Right renal pelvis (tissue), 4 donors: ENCODE measurements at regions not wholly inside any gene's neighbourhood (a gene's known extent, or its start where the extent isn't known, plus 50 kb on each side); places are given as distances from the start of the nearest gene placed in this dataset.
A peak's percentile ranks its signal among the peaks of the same experiment; 100 is the strongest.
"Not testable (repeated sequence)": the region's sequence is repeated elsewhere in the genome, so short reads cannot be mapped to it uniquely, and the experiment has no call there.

Source experiments
- DNase-seq, 4 donors: peaks; one replicate each; pipeline ENCODE4 v3.0.0-alpha.2; 2013; ENCODE audit warnings: low read depth in 4 of 4, low spot score in 3 of 4, missing footprints in 1 of 4

DNA sequence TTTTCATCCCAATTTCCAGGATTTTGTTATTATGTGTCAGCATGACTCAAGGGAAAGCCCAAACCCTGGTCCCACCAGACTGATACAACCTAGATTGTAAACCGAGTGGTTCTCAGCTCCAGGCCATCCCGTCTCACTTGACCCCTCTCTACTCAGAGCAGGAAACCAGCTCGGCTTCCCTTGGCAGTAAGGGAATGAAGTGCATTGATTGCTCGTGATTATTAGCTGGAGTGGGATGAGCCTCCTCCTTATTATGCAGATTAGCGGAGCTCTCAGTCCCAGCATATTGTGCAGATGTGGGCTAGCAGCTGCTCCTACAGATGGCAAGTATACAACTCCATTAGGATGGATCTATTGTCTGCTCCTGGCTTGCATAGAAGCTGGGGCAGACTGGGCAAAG lies 167.6 kb downstream of the LNPK start:
- DNase-seq: no peak

DNA sequence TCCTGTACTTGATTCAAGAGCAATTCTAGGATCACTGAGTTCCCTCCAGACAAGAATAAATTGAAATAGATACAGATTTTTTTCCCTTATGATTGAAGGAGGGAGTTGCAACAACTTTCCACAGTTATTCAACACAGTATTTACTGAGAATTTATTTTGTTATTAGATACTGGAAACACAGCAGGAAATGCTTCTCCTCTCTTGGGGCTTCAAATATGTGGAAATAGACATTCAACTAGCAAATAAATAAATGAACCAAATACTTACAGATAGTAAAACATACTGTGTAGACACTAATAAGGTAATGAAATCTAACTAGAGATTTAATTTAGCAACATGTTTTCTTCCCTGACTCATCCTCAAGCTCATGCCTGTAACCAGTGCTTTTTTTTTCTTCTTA lies 169.2 kb downstream of the LNPK start:
- DNase-seq: no peak

- no peak for DNase-seq
Observed at GRCh38 chr2:175829741-175830140, 172.3 kb downstream of the LNPK start.

DNA sequence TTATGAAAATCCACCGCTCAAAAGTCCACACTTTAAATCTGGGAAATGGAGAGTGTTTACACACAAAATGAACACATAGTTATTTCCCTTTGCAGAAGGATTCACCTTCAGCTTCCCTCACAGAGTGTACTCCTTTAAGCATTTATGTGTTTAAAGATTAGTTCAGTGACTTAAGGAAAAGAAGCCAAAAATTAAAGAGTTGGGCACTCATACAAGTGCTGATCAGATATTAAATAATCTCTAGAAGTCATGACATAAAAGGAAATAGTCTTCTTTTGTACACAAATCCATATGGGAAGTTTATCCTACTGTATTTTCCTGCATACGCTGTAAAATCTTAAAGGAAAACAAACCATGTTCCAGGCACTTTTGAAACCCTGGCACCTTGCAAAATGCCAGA lies 174.2 kb downstream of the LNPK start:
- no peak for DNase-seq

GRCh38 chr2:175824243-175824642 lies 177.8 kb downstream of the LNPK start:
- DNase-seq: no peak

DNA sequence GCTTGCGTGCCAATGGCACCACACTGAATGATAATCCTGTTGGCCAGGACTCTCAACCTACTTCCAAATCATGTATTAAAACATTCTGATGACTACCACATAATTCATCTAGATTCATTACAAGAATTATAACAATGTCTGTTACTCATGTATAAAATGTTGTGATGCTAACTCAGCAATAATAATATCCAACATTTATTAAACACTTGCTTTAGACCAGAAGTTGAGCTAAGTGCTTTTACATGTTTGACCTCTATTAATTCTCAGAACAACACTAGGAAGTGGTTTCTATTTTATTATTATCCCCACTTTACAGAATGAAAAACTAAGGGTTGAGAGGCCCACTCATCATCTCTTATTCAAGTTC lies 178.4 kb downstream of the LNPK start:
- no peak for DNase-seq

- no peak for DNase-seq
Observed at GRCh38 chr2:175823002-175823706, 178.9 kb downstream of the LNPK start.

DNA sequence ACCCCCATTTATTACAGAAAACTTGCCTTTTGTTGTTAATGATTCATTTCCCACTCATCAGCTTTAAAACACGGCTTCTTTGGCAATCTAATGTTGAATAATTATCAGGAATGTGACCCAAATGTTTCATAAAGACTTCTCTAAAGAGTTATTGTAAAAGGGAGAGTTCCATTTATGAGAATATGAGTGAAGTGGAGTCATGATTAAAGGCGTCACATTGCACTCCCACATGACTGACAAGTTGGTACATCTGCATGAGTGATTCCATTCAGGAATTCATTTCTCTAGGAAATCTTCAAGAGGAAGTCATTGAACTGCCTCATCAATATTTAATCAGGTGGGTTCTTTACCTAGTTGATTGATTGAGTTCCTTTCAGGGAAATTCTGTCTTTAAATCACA lies 184.8 kb downstream of the LNPK start:
- no peak for DNase-seq

- no peak for DNase-seq
Observed at GRCh38 chr2:175815537-175815936, 186.5 kb downstream of the LNPK start.

GRCh38 chr2:175811971-175812370 lies 190.1 kb downstream of the LNPK start:
- no peak for DNase-seq

DNA sequence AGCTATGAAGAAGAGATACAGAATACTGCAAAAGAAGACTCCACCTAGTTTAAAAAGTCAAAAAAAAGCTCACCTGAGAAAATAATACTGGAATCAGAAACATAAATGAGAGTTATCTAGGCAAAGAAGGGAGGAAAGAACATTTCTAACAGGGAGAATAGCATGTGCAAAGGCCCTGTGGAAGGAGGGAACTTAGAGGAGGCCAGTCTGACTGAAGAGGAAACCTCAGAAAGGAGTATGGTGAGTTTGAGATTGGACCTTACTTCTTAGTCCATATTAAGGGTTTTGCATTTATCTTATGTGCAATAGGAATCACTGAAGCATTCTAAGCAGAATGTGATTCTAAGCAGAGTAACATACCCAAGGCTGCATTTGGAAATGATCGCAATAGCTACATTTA lies 193.2 kb downstream of the LNPK start:
- no peak for DNase-seq

DNA sequence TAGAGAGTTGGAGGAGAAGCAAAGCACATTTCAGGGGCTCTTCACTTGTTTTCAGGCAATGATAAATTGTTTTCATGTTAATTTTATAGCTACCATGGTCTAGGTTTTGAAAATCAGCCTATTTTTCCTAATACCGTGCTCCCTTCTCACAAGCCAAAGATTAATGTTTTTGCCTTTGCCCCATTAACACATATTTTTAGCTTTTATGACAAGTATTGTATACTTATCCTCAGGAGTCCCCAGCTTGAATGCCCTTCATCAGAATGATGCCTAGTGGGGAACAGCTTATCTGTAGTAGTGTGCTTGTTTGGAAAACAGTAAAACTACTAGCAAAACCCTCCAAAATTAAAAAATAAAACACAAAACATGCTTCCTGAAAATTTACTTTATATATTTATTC lies 194.0 kb downstream of the LNPK start:
- no peak for DNase-seq

DNA sequence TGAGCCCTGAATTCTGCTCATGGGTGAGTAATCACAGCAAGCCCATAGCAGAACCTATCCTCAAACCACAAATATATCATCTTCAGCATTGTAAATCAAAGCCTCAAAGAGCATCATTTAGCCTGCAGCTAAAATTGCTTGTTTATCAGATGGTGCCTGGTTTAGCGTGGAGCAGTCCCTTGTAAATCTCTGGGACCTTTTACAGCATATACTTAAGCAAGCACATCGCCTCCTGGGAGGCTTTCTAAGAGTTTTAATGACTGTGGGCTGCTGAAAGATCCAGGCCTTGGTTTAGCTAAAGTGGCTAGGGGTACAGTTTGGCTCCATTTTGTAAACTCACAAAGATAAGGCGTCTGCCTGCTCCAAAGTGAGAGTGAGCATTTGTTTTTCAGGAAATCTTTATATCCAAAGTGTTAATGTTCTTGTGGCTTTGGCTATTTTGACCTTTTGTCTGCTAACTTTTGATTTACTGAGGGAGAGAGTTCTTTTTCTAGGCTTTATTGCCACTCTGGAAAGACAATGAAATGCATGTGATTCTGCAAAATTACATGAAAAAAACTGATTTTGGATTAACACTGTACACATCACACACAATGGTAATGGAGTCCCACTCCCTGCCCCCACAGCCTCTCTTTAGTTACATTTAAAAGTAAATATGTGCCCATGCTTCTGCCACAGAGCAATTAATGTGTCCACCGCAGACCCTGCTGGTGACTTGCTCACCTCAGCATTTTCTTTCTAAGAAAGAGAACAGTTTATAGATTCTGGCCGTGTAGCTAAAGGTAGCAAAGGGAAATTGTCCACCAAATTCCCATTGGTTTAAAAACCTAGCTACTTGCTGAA lies 194.8 kb downstream of the LNPK start:
- peak in 1 of 4 donors; percentile 13 for DNase-seq

GRCh38 chr2:175806570-175806969 lies 195.5 kb downstream of the LNPK start:
- no peak for DNase-seq

DNA sequence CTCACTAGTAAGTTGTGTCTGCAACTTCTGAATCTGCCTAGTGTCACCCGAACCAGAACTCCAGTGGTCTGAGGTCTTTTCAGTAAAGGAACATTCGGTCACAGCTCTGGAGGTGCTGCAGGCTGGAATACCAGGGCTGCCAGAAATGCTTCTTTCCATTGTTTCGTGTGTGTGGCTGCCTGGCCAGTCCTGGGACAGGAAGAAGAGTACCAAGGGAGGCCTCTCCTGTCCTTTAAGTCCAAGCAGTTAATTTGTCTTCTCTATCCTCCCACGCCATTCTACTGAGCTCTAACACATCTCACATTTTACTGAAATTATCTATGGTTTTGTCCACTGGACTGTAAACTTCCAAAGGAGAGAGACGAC lies 196.0 kb downstream of the LNPK start:
- DNase-seq: no peak

- no peak for DNase-seq
Observed at GRCh38 chr2:175805442-175806124, 196.5 kb downstream of the LNPK start.

- DNase-seq: no peak
Observed at GRCh38 chr2:175804122-175804521, 197.9 kb downstream of the LNPK start.

- DNase-seq: not testable (repeated sequence)
Observed at GRCh38 chr2:175796422-175796821, 205.6 kb downstream of the LNPK start.

GRCh38 chr2:175793648-175794047 lies 208.4 kb downstream of the LNPK start:
- no peak for DNase-seq

GRCh38 chr2:175792881-175793280 lies 209.2 kb downstream of the LNPK start:
- no peak for DNase-seq

DNA sequence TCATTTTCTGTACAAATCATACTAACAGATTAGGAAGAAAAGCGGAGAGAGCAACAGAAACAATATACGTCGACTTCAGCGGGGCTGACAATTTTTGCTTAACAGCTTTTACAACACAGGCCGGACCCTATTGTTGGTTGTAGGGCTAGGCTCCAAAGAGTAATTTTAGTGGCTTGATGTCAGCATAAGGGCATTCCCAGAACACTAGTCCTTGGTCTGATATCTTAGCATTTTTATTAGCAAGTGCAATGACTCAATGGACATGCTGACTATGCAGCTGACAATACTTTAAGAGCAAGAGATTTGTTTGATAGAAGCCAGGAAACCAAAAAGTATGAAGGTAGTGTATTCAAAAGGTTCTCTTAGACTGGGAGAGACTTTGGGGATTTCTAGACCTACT lies 209.9 kb downstream of the LNPK start:
- no peak for DNase-seq
